GM21737 (cell line): ENCODE measurements at regions not wholly inside any gene's neighbourhood (a gene's known extent, or its start where the extent isn't known, plus 50 kb on each side); places are given as distances from the start of the nearest gene placed in this dataset.

Experiments
- ATAC-seq: cut with Tn5 transposase; IDR thresholded peaks from one replicate; pipeline ENCODE4 v1.9.1; 2021; ENCODE audit warnings: mild to moderate bottlenecking, moderate library complexity; ENCODE audit not compliant: unreplicated experiment

GRCh38 chr5:89513299-89514044 is 630.5 kb upstream of the MEF2C start:
- ATAC-seq: no peak

- ATAC-seq: no peak
Observed at GRCh38 chr5:89504051-89504450, 621.1 kb upstream of the MEF2C start.

- no peak for ATAC-seq
Observed at GRCh38 chr5:89499787-89500186, 616.8 kb upstream of the MEF2C start.

GRCh38 chr5:89498699-89499098 is 615.7 kb upstream of the MEF2C start:
- no peak for ATAC-seq

- ATAC-seq: no peak
Observed at GRCh38 chr5:89493414-89493813, 610.4 kb upstream of the MEF2C start.

- ATAC-seq: no peak
Observed at GRCh38 chr5:89484962-89485361, 602.0 kb upstream of the MEF2C start.

GRCh38 chr5:89480406-89481007 is 597.5 kb upstream of the MEF2C start:
- no peak for ATAC-seq

- ATAC-seq: no peak
Observed at GRCh38 chr5:89478851-89479250, 595.9 kb upstream of the MEF2C start.

- ATAC-seq: no peak
Observed at GRCh38 chr5:89473196-89473595, 590.2 kb upstream of the MEF2C start.

GRCh38 chr5:89471541-89471940 is 588.6 kb upstream of the MEF2C start:
- ATAC-seq: no peak

GRCh38 chr5:89471115-89471514 is 588.1 kb upstream of the MEF2C start:
- no peak for ATAC-seq

GRCh38 chr5:89470658-89471057 is 587.7 kb upstream of the MEF2C start:
- no peak for ATAC-seq

- no peak for ATAC-seq
Observed at GRCh38 chr5:89458332-89458656, 575.3 kb upstream of the MEF2C start.

GRCh38 chr5:89457411-89458331 is 574.7 kb upstream of the MEF2C start:
- ATAC-seq: no peak

GRCh38 chr5:89452081-89452480 is 569.1 kb upstream of the MEF2C start:
- ATAC-seq: no peak

- no peak for ATAC-seq
Observed at GRCh38 chr5:89451263-89451662, 568.3 kb upstream of the MEF2C start.

GRCh38 chr5:89450149-89450538 is 567.2 kb upstream of the MEF2C start:
- no peak for ATAC-seq

- no peak for ATAC-seq
Observed at GRCh38 chr5:89449392-89450148, 566.6 kb upstream of the MEF2C start.

GRCh38 chr5:89447027-89447426 is 564.0 kb upstream of the MEF2C start:
- ATAC-seq: no peak

- ATAC-seq: no peak
Observed at GRCh38 chr5:89445106-89445745, 562.2 kb upstream of the MEF2C start.

GRCh38 chr5:89444088-89444487 is 561.1 kb upstream of the MEF2C start:
- no peak for ATAC-seq
